C4-2B (cell line): ENCODE measurements at regions not wholly inside any gene's neighbourhood (a gene's known extent, or its start where the extent isn't known, plus 50 kb on each side); places are given as distances from the start of the nearest gene placed in this dataset.

Source experiments
- H3K27ac ChIP-seq: fragments of 450-650 bp; 2 replicates; pipeline ENCODE4 v1.5.1; 2017
- CTCF ChIP-seq: fragments of 450-650 bp; conservative IDR thresholded peaks from 2 replicates; pipeline ENCODE4 v1.5.1; 2017; ENCODE audit warnings: mild to moderate bottlenecking
- ZFX ChIP-seq: fragments of 450-650 bp; IDR thresholded peaks from 2 replicates; pipeline ENCODE4 v1.6.1; 2017

- no peak overlapping the region for H3K27ac ChIP-seq
- TF ChIP-seq CTCF = no peak
- no peak for TF ChIP-seq ZFX
Observed at GRCh38 chrX:121256647-121257046, 209.2 kb downstream of the GLUD2 start.

GRCh38 chrX:121258545-121258944, 211.1 kb downstream of the GLUD2 start:
- TF ChIP-seq CTCF (no peak), ZFX (no peak)
- no peak overlapping the region for H3K27ac ChIP-seq

GRCh38 chrX:121259170-121259569, 211.8 kb downstream of the GLUD2 start:
- H3K27ac ChIP-seq = no peak overlapping the region
- TF ChIP-seq ZFX = no peak
- TF ChIP-seq CTCF = no peak

GRCh38 chrX:121260596-121261240, 213.3 kb downstream of the GLUD2 start:
- no peak for TF ChIP-seq ZFX
- no peak overlapping the region for H3K27ac ChIP-seq

- TF ChIP-seq CTCF (no peak), ZFX (no peak)
- no peak overlapping the region for H3K27ac ChIP-seq
Observed at GRCh38 chrX:121283921-121284320, 236.5 kb downstream of the GLUD2 start.

- H3K27ac ChIP-seq = no peak overlapping the region
- TF ChIP-seq CTCF = no peak
- no peak for TF ChIP-seq ZFX
Observed at GRCh38 chrX:121298499-121298898, 251.1 kb downstream of the GLUD2 start.

- TF ChIP-seq CTCF (no peak), ZFX (no peak)
- H3K27ac ChIP-seq = no peak overlapping the region
Observed at GRCh38 chrX:121301356-121301755, 253.9 kb downstream of the GLUD2 start.

GRCh38 chrX:121301822-121302221, 254.4 kb downstream of the GLUD2 start:
- H3K27ac ChIP-seq = no peak overlapping the region
- TF ChIP-seq ZFX (no peak), CTCF (no peak)
